HL-60 (cell line): ENCODE measurements at regions not wholly inside any gene's neighbourhood (a gene's known extent, or its start where the extent isn't known, plus 50 kb on each side); places are given as distances from the start of the nearest gene placed in this dataset.

Source experiments
- DNase-seq, 2 experiments: peaks; one replicate each; pipeline ENCODE4 v3.0.0-alpha.2; 2010 to 2020; ENCODE audit warnings: low read depth in 1 of 2, low spot score in 1 of 2
- H3K27ac ChIP-seq: fragments of 250-450 bp; sonication (Bioruptor Pico); replicated peaks from 2 replicates; pipeline ENCODE4 v1.5.1; 2020; ENCODE audit warnings: mild to moderate bottlenecking, moderate library complexity
- H3K27me3 ChIP-seq: fragments of 250-450 bp; sonication (Bioruptor Pico); 2 replicates; pipeline ENCODE4 v1.5.1; 2021; ENCODE audit warnings: mild to moderate bottlenecking, moderate library complexity; ENCODE audit not compliant: insufficient read depth, poor library complexity, severe bottlenecking
- H3K4me3 ChIP-seq: replicated peaks from 2 replicates; pipeline ENCODE4 v1.5.1; 2011; ENCODE audit warnings: mild to moderate bottlenecking, control low read depth, low read length; ENCODE audit not compliant: insufficient read depth
- CTCF ChIP-seq: IDR thresholded peaks from one replicate; pipeline ENCODE4 v1.5.1; 2011; ENCODE audit warnings: low read length, control low read depth, inconsistent platforms; ENCODE audit not compliant: insufficient read depth
- GABPA ChIP-seq: IDR thresholded peaks from 2 replicates; pipeline ENCODE4 v1.6.1; 2012; ENCODE audit warnings: low read depth
- POLR2AphosphoS5 ChIP-seq: IDR thresholded peaks from 2 replicates; pipeline ENCODE4 v1.6.1; 2012; ENCODE audit warnings: low read depth
- REST ChIP-seq: IDR thresholded peaks from 2 replicates; pipeline ENCODE4 v1.6.1; 2012; ENCODE audit warnings: low read depth; ENCODE audit not compliant: insufficient replicate concordance
- SPI1 ChIP-seq: IDR thresholded peaks from 2 replicates; pipeline ENCODE4 v1.6.1; 2012; ENCODE audit warnings: low read depth, mild to moderate bottlenecking, borderline replicate concordance

GRCh38 chr2:16615687-16616615, 49.7 kb downstream of the CYRIA start:
- Histone ChIP-seq H3K27ac (no peak overlapping the region), H3K27me3 (no peaks in the 10 kb centered on the region), H3K4me3 (no peak overlapping the region)
- DNase-seq: no peak
- TF ChIP-seq POLR2AphosphoS5 (no peak), CTCF (no peak), REST (no peak), SPI1 (no peak), GABPA (no peak)

- H3K27ac ChIP-seq: no peak overlapping the region
- TF ChIP-seq REST (no peak), CTCF (no peak), SPI1 (no peak), GABPA (no peak), POLR2AphosphoS5 (no peak)
- DNase-seq: no peak
- H3K4me3 ChIP-seq: no peak overlapping the region
- H3K27me3 ChIP-seq: no peaks in the 10 kb centered on the region
Observed at GRCh38 chr2:16615246-16615645, 50.4 kb downstream of the CYRIA start.

GRCh38 chr2:16614314-16614860, 51.2 kb downstream of the CYRIA start:
- TF ChIP-seq CTCF: no peak
- no peak for TF ChIP-seq GABPA
- DNase-seq: no peak
- H3K27ac ChIP-seq: no peak overlapping the region

More at GRCh38 chr2:16614314-16614860, 51.2 kb downstream of the CYRIA start:
- Histone ChIP-seq H3K4me3 (no peak overlapping the region), H3K27me3 (no peaks in the 10 kb centered on the region)
